Trophoblast cell (in vitro differentiated cells and primary cell): ENCODE measurements at regions not wholly inside any gene's neighbourhood (a gene's known extent, or its start where the extent isn't known, plus 50 kb on each side); places are given as distances from the start of the nearest gene placed in this dataset.
"Not testable (repeated sequence)": the region's sequence is repeated elsewhere in the genome, so short reads cannot be mapped to it uniquely, and the experiment has no call there.

Experiments used
- DNase-seq, 2 donors: peaks; one replicate each; pipeline ENCODE4 v3.0.0-alpha.2; 2016
- H2AFZ ChIP-seq: 2 replicates; pipeline ENCODE4 v1.6.1; 2013; ENCODE audit warnings: low read length, moderate library complexity, mild to moderate bottlenecking; ENCODE audit not compliant: insufficient read depth, poor library complexity
- H2AK5ac ChIP-seq: 2 replicates; pipeline ENCODE4 v1.6.1; 2013; ENCODE audit warnings: mild to moderate bottlenecking, low read length
- H2BK120ac ChIP-seq: 2 replicates; pipeline ENCODE4 v1.6.1; 2013; ENCODE audit warnings: low read length, mild to moderate bottlenecking, moderate library complexity; ENCODE audit not compliant: insufficient read depth, poor library complexity
- H2BK12ac ChIP-seq: 2 replicates; pipeline ENCODE4 v1.6.1; 2013; ENCODE audit warnings: mild to moderate bottlenecking, low read length, moderate library complexity
- H2BK5ac ChIP-seq: 2 replicates; pipeline ENCODE4 v1.6.1; 2013; ENCODE audit warnings: low read length, low read depth, moderate library complexity, mild to moderate bottlenecking; ENCODE audit not compliant: poor library complexity
- H3K14ac ChIP-seq: 2 replicates; pipeline ENCODE4 v1.6.1; 2013; ENCODE audit warnings: mild to moderate bottlenecking, low read length
- H3K18ac ChIP-seq: 2 replicates; pipeline ENCODE4 v1.6.1; 2013; ENCODE audit warnings: mild to moderate bottlenecking, low read length
- H3K23ac ChIP-seq: 2 replicates; pipeline ENCODE4 v1.6.1; 2013; ENCODE audit warnings: low read length
- H3K27ac ChIP-seq: 2 replicates; pipeline ENCODE4 v1.5.1; 2013; ENCODE audit warnings: low read depth, mild to moderate bottlenecking, inconsistent platforms, low read length, moderate library complexity
- H3K27me3 ChIP-seq: 2 replicates; pipeline ENCODE4 v1.6.1; 2013; ENCODE audit warnings: inconsistent platforms, mild to moderate bottlenecking, low read length, moderate library complexity; ENCODE audit not compliant: insufficient read depth
- H3K36me3 ChIP-seq, 2 experiments: 1 replicate in 1 of 2; 2 replicates in 1 of 2; pipeline ENCODE4 v1.6.1; 2013; ENCODE audit warnings: low read length in 2 of 2, mild to moderate bottlenecking in 2 of 2, moderate library complexity in 1 of 2; ENCODE audit not compliant: insufficient read depth in 2 of 2, control insufficient read depth in 1 of 2
- H3K4ac ChIP-seq: 2 replicates; pipeline ENCODE4 v1.6.1; 2013; ENCODE audit warnings: low read depth, mild to moderate bottlenecking, low read length, moderate library complexity
- H3K4me1 ChIP-seq, 2 experiments: 1 replicate in 1 of 2; 2 replicates in 1 of 2; pipeline ENCODE4 v1.6.1; 2013; ENCODE audit warnings: low read length in 2 of 2, mild to moderate bottlenecking in 2 of 2, moderate library complexity in 1 of 2; ENCODE audit not compliant: insufficient read depth in 2 of 2, control insufficient read depth in 1 of 2
- H3K4me2 ChIP-seq: 2 replicates; pipeline ENCODE4 v1.6.1; 2013; ENCODE audit warnings: inconsistent platforms, mild to moderate bottlenecking, low read length, moderate library complexity
- H3K4me3 ChIP-seq: 2 replicates; pipeline ENCODE4 v1.5.1; 2013; ENCODE audit warnings: mild to moderate bottlenecking, low read depth, low read length, inconsistent platforms
- H3K79me1 ChIP-seq: one replicate; pipeline ENCODE4 v1.6.1; 2013; ENCODE audit warnings: low read length
- H3K79me2 ChIP-seq: 2 replicates; pipeline ENCODE4 v1.6.1; 2013; ENCODE audit warnings: low read length, mild to moderate bottlenecking; ENCODE audit not compliant: control insufficient read depth, insufficient read depth, poor library complexity
- H3K9ac ChIP-seq: 2 replicates; pipeline ENCODE4 v1.6.1; 2013; ENCODE audit warnings: mild to moderate bottlenecking, low read length
- H3K9me3 ChIP-seq: 2 replicates; pipeline ENCODE4 v1.6.1; 2013; ENCODE audit warnings: low read depth, mild to moderate bottlenecking, control low read depth, inconsistent platforms, low read length; ENCODE audit not compliant: insufficient read depth
- H4K12ac ChIP-seq: 2 replicates; pipeline ENCODE4 v1.6.1; 2013; ENCODE audit warnings: low read depth, mild to moderate bottlenecking, low read length, moderate library complexity
- H4K8ac ChIP-seq: 2 replicates; pipeline ENCODE4 v1.6.1; 2013; ENCODE audit warnings: low read depth, mild to moderate bottlenecking, low read length, moderate library complexity
- H4K91ac ChIP-seq: one replicate; pipeline ENCODE4 v1.6.1; 2013; ENCODE audit warnings: low read depth, mild to moderate bottlenecking, low read length, moderate library complexity
- WGBS: extraction: QIAGEN DNeasy Blood & Tissue Kit; methylation state at CpG from one replicate; pipeline ENCODE4 v1.1.7; 2013; ENCODE audit warnings: missing lambda C conversion rate; ENCODE audit not compliant: insufficient read length, insufficient coverage; ENCODE audit errors: extremely low coverage; 5-methylcytosine and 5-hydroxymethylcytosine counted together

GRCh38 chr11:25649220-25649619 lies 682.7 kb upstream of the ANO3 start:
- H2BK5ac ChIP-seq, H3K4me3 ChIP-seq, H3K4me2 ChIP-seq, H3K36me3 ChIP-seq, H3K79me2 ChIP-seq, H3K27me3 ChIP-seq, DNase-seq, H3K14ac ChIP-seq, H2BK12ac ChIP-seq, H2AK5ac ChIP-seq, H3K79me1 ChIP-seq, H3K23ac ChIP-seq, H3K18ac ChIP-seq, H3K9me3 ChIP-seq, H2AFZ ChIP-seq, H3K4ac ChIP-seq, H4K12ac ChIP-seq, H3K9ac ChIP-seq, H4K91ac ChIP-seq, H2BK120ac ChIP-seq, H3K27ac ChIP-seq, H4K8ac ChIP-seq, H3K4me1 ChIP-seq: not testable (repeated sequence)
- WGBS, result no CpG with 5 or more reads among the region's 12 CpGs

GRCh38 chr11:25650319-25650718 lies 681.6 kb upstream of the ANO3 start:
- Histone ChIP-seq H4K12ac (no peak overlapping the region), H3K23ac (no peak overlapping the region), H2BK5ac (no peak overlapping the region), H3K36me3 (no peaks in the 10 kb centered on the region), H3K4ac (no peak overlapping the region), H2BK12ac (no peak overlapping the region), H4K8ac (no peak overlapping the region), H3K79me2 (no peaks in the 10 kb centered on the region), H3K4me1 (no peaks in the 10 kb centered on the region), H3K4me2 (no peak overlapping the region), H3K14ac (no peak overlapping the region), H3K79me1 (no peaks in the 10 kb centered on the region), H2AFZ (no peak overlapping the region), H3K18ac (no peak overlapping the region), H3K9ac (no peak overlapping the region), H3K4me3 (no peak overlapping the region), H4K91ac (no peak overlapping the region), H3K27ac (no peak overlapping the region), H3K27me3 (no peaks in the 10 kb centered on the region), H2BK120ac (no peak overlapping the region), H3K9me3 (no peaks in the 10 kb centered on the region), H2AK5ac (no peak overlapping the region)
- WGBS, result no CpG with 5 or more reads among the region's 12 CpGs
- DNase-seq, result no peak

GRCh38 chr11:25655636-25656035 lies 676.3 kb upstream of the ANO3 start:
- no peaks in the 10 kb centered on the region for H3K79me2 ChIP-seq
- no peak overlapping the region for H2BK120ac ChIP-seq
- no peaks in the 10 kb centered on the region for H3K27me3 ChIP-seq
- H3K36me3 ChIP-seq, result no peaks in the 10 kb centered on the region
- no CpG with 5 or more reads among the region's 2 CpGs for WGBS
- no peak overlapping the region for H4K91ac ChIP-seq
- no peak overlapping the region for H3K4me3 ChIP-seq
- no peak overlapping the region for H2BK12ac ChIP-seq
- H3K18ac ChIP-seq, result no peak overlapping the region
- no peak overlapping the region for H3K27ac ChIP-seq
- H3K4me1 ChIP-seq, result no peaks in the 10 kb centered on the region
- no peak overlapping the region for H3K9ac ChIP-seq
- no peak overlapping the region for H4K12ac ChIP-seq
- no peak overlapping the region for H3K23ac ChIP-seq
- no peaks in the 10 kb centered on the region for H3K79me1 ChIP-seq
- H3K4ac ChIP-seq, result no peak overlapping the region
- H2BK5ac ChIP-seq, result no peak overlapping the region
- no peak overlapping the region for H3K14ac ChIP-seq
- H2AK5ac ChIP-seq, result no peak overlapping the region
- no peak overlapping the region for H4K8ac ChIP-seq
- no peak overlapping the region for H2AFZ ChIP-seq
- DNase-seq, result no peak
- H3K9me3 ChIP-seq, result no peaks in the 10 kb centered on the region
- H3K4me2 ChIP-seq, result no peak overlapping the region

GRCh38 chr11:25658916-25659315 lies 673.0 kb upstream of the ANO3 start:
- Histone ChIP-seq H2BK120ac (no peak overlapping the region), H3K4ac (no peak overlapping the region), H3K27ac (no peak overlapping the region), H4K12ac (no peak overlapping the region), H3K18ac (no peak overlapping the region), H3K14ac (no peak overlapping the region), H3K36me3 (no peaks in the 10 kb centered on the region), H3K79me1 (no peaks in the 10 kb centered on the region), H2BK12ac (no peak overlapping the region), H3K4me1 (no peaks in the 10 kb centered on the region), H3K4me3 (no peak overlapping the region), H2AK5ac (no peak overlapping the region), H4K8ac (no peak overlapping the region), H3K23ac (no peak overlapping the region), H4K91ac (no peak overlapping the region), H2BK5ac (no peak overlapping the region), H2AFZ (no peak overlapping the region), H3K27me3 (no peaks in the 10 kb centered on the region), H3K9me3 (no peaks in the 10 kb centered on the region), H3K4me2 (no peak overlapping the region), H3K9ac (no peak overlapping the region), H3K79me2 (no peaks in the 10 kb centered on the region)
- DNase-seq, result no peak
- WGBS, result no CpG with 5 or more reads among the region's 2 CpGs
